ENCODE measurements at regions not wholly inside any gene's neighbourhood (a gene's known extent, or its start where the extent isn't known, plus 50 kb on each side); places are given as distances from the start of the nearest gene placed in this dataset.

GRCh38 chr18:71998547-71999097, 545.5 kb downstream of the CBLN2 start:
- H3K36me3 Mint-ChIP-seq (ENCODE audit: insufficient read depth, unreplicated experiment) = no peaks in the 10 kb centered on the region
- no peaks in the 10 kb centered on the region for H3K27me3 Mint-ChIP-seq (ENCODE audit: insufficient read depth, unreplicated experiment)
- intact Hi-C loops (cut with micrococcal nuclease) = no loop called here
- H3K4me1 Mint-ChIP-seq (ENCODE audit: insufficient read depth, unreplicated experiment) = no peaks in the 10 kb centered on the region
- no TSS peak for BruUV-seq (replicated peaks)
- peaks cover 6% of the 10 kb centered on the region for H3K9me3 Mint-ChIP-seq (ENCODE audit: unreplicated experiment)
- no peak overlapping the region for H3K4me3 Mint-ChIP-seq (ENCODE audit: unreplicated experiment)
- POLR2A ChIA-PET = no interaction called here
- no peak for TF ChIP-seq CTCF (IDR thresholded peaks at IDR 0.05; ENCODE audit: unreplicated experiment)
- no peak overlapping the region for H3K27ac Mint-ChIP-seq (ENCODE audit: low read depth, unreplicated experiment)
- CTCF ChIA-PET = no interaction called here
- DNase-seq (ENCODE audit: unreplicated experiment) = no peak

GRCh38 chr18:71995904-71996465, 548.2 kb downstream of the CBLN2 start:
- no peaks in the 10 kb centered on the region for H3K36me3 Mint-ChIP-seq (ENCODE audit: insufficient read depth, unreplicated experiment)
- no TSS peak for BruUV-seq (replicated peaks)
- H3K4me3 Mint-ChIP-seq (ENCODE audit: unreplicated experiment) = no peak overlapping the region
- POLR2A ChIA-PET = interaction anchor here (0.5 to 1.2 kb wide), 2 partner anchors 10 to 1964 kb away, joined by 3 to 5 read pairs; no protein-coding TSS in a partner anchor
- no peak for DNase-seq (ENCODE audit: unreplicated experiment)
- intact Hi-C loops (cut with micrococcal nuclease) = no loop called here
- H3K27me3 Mint-ChIP-seq (ENCODE audit: insufficient read depth, unreplicated experiment) = no peaks in the 10 kb centered on the region
- TF ChIP-seq CTCF (IDR thresholded peaks at IDR 0.05; ENCODE audit: unreplicated experiment) = no peak
- peaks cover 6% of the 10 kb centered on the region for H3K9me3 Mint-ChIP-seq (ENCODE audit: unreplicated experiment)
- H3K27ac Mint-ChIP-seq (ENCODE audit: low read depth, unreplicated experiment) = no peak overlapping the region
- H3K4me1 Mint-ChIP-seq (ENCODE audit: insufficient read depth, unreplicated experiment) = no peaks in the 10 kb centered on the region
- CTCF ChIA-PET = no interaction called here

- ChIA-PET CTCF (no interaction called here), POLR2A (no interaction called here)
- intact Hi-C loops (cut with micrococcal nuclease) = no loop called here
- Mint-ChIP-seq H3K27ac (ENCODE audit: low read depth, unreplicated experiment) (no peak overlapping the region), H3K4me3 (ENCODE audit: unreplicated experiment) (no peak overlapping the region), H3K4me1 (ENCODE audit: insufficient read depth, unreplicated experiment) (no peaks in the 10 kb centered on the region), H3K36me3 (ENCODE audit: insufficient read depth, unreplicated experiment) (no peaks in the 10 kb centered on the region), H3K27me3 (ENCODE audit: insufficient read depth, unreplicated experiment) (no peaks in the 10 kb centered on the region), H3K9me3 (ENCODE audit: unreplicated experiment) (peaks cover 6% of the 10 kb centered on the region)
- TF ChIP-seq CTCF (IDR thresholded peaks at IDR 0.05; ENCODE audit: unreplicated experiment) = no peak
- no peak for DNase-seq (ENCODE audit: unreplicated experiment)
- no TSS peak for BruUV-seq (replicated peaks)
Measured at GRCh38 chr18:71994273-71994672, 549.9 kb downstream of the CBLN2 start.

- CTCF ChIA-PET = interaction anchor here (0.6 to 0.9 kb wide), 2 partner anchors 591 to 1498 kb away, joined by 3 read pairs; no protein-coding TSS in a partner anchor
- no TSS peak for BruUV-seq (replicated peaks)
- no peaks in the 10 kb centered on the region for H3K36me3 Mint-ChIP-seq (ENCODE audit: insufficient read depth, unreplicated experiment)
- TF ChIP-seq CTCF (IDR thresholded peaks at IDR 0.05; ENCODE audit: unreplicated experiment) = no peak
- POLR2A ChIA-PET = interaction anchor here (1.4 kb wide), 2 partner anchors 10 to 16 kb away, joined by 4 read pairs; no protein-coding TSS in a partner anchor
- H3K4me3 Mint-ChIP-seq (ENCODE audit: unreplicated experiment) = no peak overlapping the region
- H3K27me3 Mint-ChIP-seq (ENCODE audit: insufficient read depth, unreplicated experiment) = no peaks in the 10 kb centered on the region
- no peaks in the 10 kb centered on the region for H3K4me1 Mint-ChIP-seq (ENCODE audit: insufficient read depth, unreplicated experiment)
- H3K9me3 Mint-ChIP-seq (ENCODE audit: unreplicated experiment) = peaks cover 4% of the 10 kb centered on the region
- intact Hi-C loops (cut with micrococcal nuclease) = no loop called here
- no peak overlapping the region for H3K27ac Mint-ChIP-seq (ENCODE audit: low read depth, unreplicated experiment)
- DNase-seq (ENCODE audit: unreplicated experiment) = no peak
Measured at GRCh38 chr18:71989616-71990015, 554.5 kb downstream of the CBLN2 start.

Data from MCF 10A (cell line).